IMR-90 (cell line): ENCODE measurements at regions not wholly inside any gene's neighbourhood (a gene's known extent, or its start where the extent isn't known, plus 50 kb on each side); places are given as distances from the start of the nearest gene placed in this dataset.

Experiments used
- ATAC-seq: fragments of 200-7000 bp; cut with Tn5 transposase; 2 replicates; pipeline ENCODE4 v1.9.1; 2020; ENCODE audit warnings: low read depth, mild to moderate bottlenecking, moderate library complexity
- BruUV-seq: library from RNA; stranded (reverse); fragments of 400-500 nt; replicated peaks from 2 replicates; lab custom pipeline; 2021; lab: Mats Ljungman, UMichigan
- CTCF ChIA-PET: fragments of 300-600 bp; formaldehyde crosslinking; extraction: SDS; loops from one replicate; lab custom pipeline; 2021; ENCODE audit warnings: antibody characterized with exemption; lab: Yijun Ruan, JAX
- POLR2A ChIA-PET: fragments of 300-600 bp; sonication (Branson Sonifier 250); formaldehyde crosslinking; loops from one replicate; lab custom pipeline; 2022; ENCODE audit warnings: antibody characterized with exemption; ENCODE audit not compliant: unreplicated experiment; lab: Charles Lee
- DNase-seq: peaks from one replicate; pipeline ENCODE4 v3.0.0; 2013
- H2AFZ ChIP-seq: replicated peaks from 2 replicates; pipeline ENCODE3; 2013; ENCODE audit warnings: low read length, mild to moderate bottlenecking; ENCODE audit not compliant: poor library complexity
- H2AK5ac ChIP-seq: 2 replicates; pipeline ENCODE4 v1.6.1; 2013; ENCODE audit warnings: low read depth, low read length, inconsistent platforms
- H2AK9ac ChIP-seq: replicated peaks from 2 replicates; pipeline ENCODE3; 2013; ENCODE audit warnings: mild to moderate bottlenecking, low read depth, low read length, moderate library complexity; ENCODE audit not compliant: poor library complexity
- H2BK120ac ChIP-seq: 2 replicates; pipeline ENCODE4 v1.6.1; 2013; ENCODE audit warnings: low read depth, low read length, inconsistent platforms
- H2BK15ac ChIP-seq: 3 replicates; pipeline ENCODE4 v1.6.1; 2013; ENCODE audit warnings: low read depth, low read length, inconsistent platforms
- H2BK20ac ChIP-seq: 2 replicates; pipeline ENCODE4 v1.6.1; 2013; ENCODE audit warnings: low read depth, mild to moderate bottlenecking, inconsistent platforms, low read length, moderate library complexity
- H2BK5ac ChIP-seq: 2 replicates; pipeline ENCODE4 v1.6.1; 2013; ENCODE audit warnings: mild to moderate bottlenecking, low read depth, low read length, inconsistent platforms; ENCODE audit not compliant: poor library complexity, severe bottlenecking
- H3K14ac ChIP-seq: replicated peaks from 2 replicates; pipeline ENCODE4 v1.6.1; 2013; ENCODE audit warnings: low read depth, low read length, inconsistent platforms
- H3K18ac ChIP-seq: 2 replicates; pipeline ENCODE4 v1.6.1; 2013; ENCODE audit warnings: low read depth, low read length, control low read depth
- H3K23ac ChIP-seq: 2 replicates; pipeline ENCODE4 v1.6.1; 2013; ENCODE audit warnings: low read depth, low read length, inconsistent platforms
- H3K27ac ChIP-seq: 2 replicates; pipeline ENCODE4 v1.5.1; 2013; ENCODE audit warnings: mild to moderate bottlenecking, control low read depth, low read length; ENCODE audit not compliant: insufficient read depth
- H3K27me3 ChIP-seq: 2 replicates; pipeline ENCODE4 v1.6.1; 2013; ENCODE audit warnings: low read length; ENCODE audit not compliant: control insufficient read depth, insufficient read depth
- H3K36me3 ChIP-seq: 2 replicates; pipeline ENCODE4 v1.6.1; 2013; ENCODE audit warnings: low read length, mixed read lengths; ENCODE audit not compliant: control insufficient read depth, insufficient read depth
- H3K4ac ChIP-seq: 2 replicates; pipeline ENCODE4 v1.6.1; 2013; ENCODE audit warnings: low read depth, low read length, inconsistent platforms
- H3K4me1 ChIP-seq: 2 replicates; pipeline ENCODE4 v1.6.1; 2013; ENCODE audit warnings: low read length, mixed read lengths; ENCODE audit not compliant: control insufficient read depth, insufficient read depth
- H3K4me2 ChIP-seq: 2 replicates; pipeline ENCODE4 v1.6.1; 2013; ENCODE audit warnings: low read depth, mild to moderate bottlenecking, control low read depth, low read length, moderate library complexity
- H3K4me3 ChIP-seq: 2 replicates; pipeline ENCODE4 v1.5.1; 2013; ENCODE audit warnings: low read depth, mild to moderate bottlenecking, control low read depth, low read length, moderate library complexity; ENCODE audit not compliant: insufficient read depth
- H3K56ac ChIP-seq: 2 replicates; pipeline ENCODE4 v1.6.1; 2013; ENCODE audit warnings: low read length, inconsistent platforms; ENCODE audit not compliant: insufficient read depth; ENCODE audit errors: extremely low read depth
- H3K79me1 ChIP-seq, 2 experiments: 2 replicates each; pipeline ENCODE4 v1.6.1; 2013; ENCODE audit warnings: low read length in 2 of 2, inconsistent platforms in 1 of 2, low read depth in 1 of 2
- H3K9ac ChIP-seq: 2 replicates; pipeline ENCODE4 v1.6.1; 2013; ENCODE audit warnings: low read depth, low read length, control low read depth
- H3K9me1 ChIP-seq: 2 replicates; pipeline ENCODE4 v1.6.1; 2013; ENCODE audit warnings: low read length, inconsistent platforms; ENCODE audit not compliant: insufficient read depth
- H3K9me3 ChIP-seq: 2 replicates; pipeline ENCODE4 v1.6.1; 2013; ENCODE audit warnings: low read length; ENCODE audit not compliant: control insufficient read depth, insufficient read depth
- H4K20me1 ChIP-seq: 2 replicates; pipeline ENCODE4 v1.6.1; 2013; ENCODE audit warnings: low read length, inconsistent platforms; ENCODE audit not compliant: insufficient read depth
- H4K5ac ChIP-seq: 2 replicates; pipeline ENCODE4 v1.6.1; 2013; ENCODE audit warnings: mild to moderate bottlenecking, low read depth, low read length, control low read depth
- H4K8ac ChIP-seq, 2 experiments: 2 replicates each; pipeline ENCODE4 v1.6.1; 2013; ENCODE audit warnings: low read depth in 2 of 2, low read length in 2 of 2, control low read depth in 1 of 2, inconsistent platforms in 1 of 2
- H4K91ac ChIP-seq: 2 replicates; pipeline ENCODE4 v1.6.1; 2013; ENCODE audit warnings: low read depth, low read length, inconsistent platforms; ENCODE audit not compliant: insufficient read depth
- BHLHE40 ChIP-seq: fragments of 150-350 bp; IDR thresholded peaks from 2 replicates; pipeline ENCODE4 v1.6.1; 2016; ENCODE audit warnings: mild to moderate bottlenecking, low read depth, low read length
- CEBPB ChIP-seq: IDR thresholded peaks from 2 replicates; pipeline ENCODE4 v1.6.1; 2012; ENCODE audit warnings: low read depth, low read length, improper control_type of control experiment
- CHD1 ChIP-seq: IDR thresholded peaks from 2 replicates; pipeline ENCODE4 v1.6.1; 2012; ENCODE audit warnings: low read depth, low read length, improper control_type of control experiment
- ELK1 ChIP-seq: fragments of 150-350 bp; IDR thresholded peaks from 2 replicates; pipeline ENCODE4 v1.6.1; 2016; ENCODE audit warnings: low read depth, mild to moderate bottlenecking, low read length, moderate library complexity, borderline replicate concordance
- FOS ChIP-seq: fragments of 150-350 bp; IDR thresholded peaks from 2 replicates; pipeline ENCODE4 v1.6.1; 2016; ENCODE audit warnings: low read depth, low read length
- MAFK ChIP-seq: IDR thresholded peaks from 2 replicates; pipeline ENCODE4 v1.6.1; 2012; ENCODE audit warnings: low read depth, low read length, improper control_type of control experiment
- MAZ ChIP-seq: IDR thresholded peaks from 2 replicates; pipeline ENCODE4 v1.6.1; 2012; ENCODE audit warnings: low read depth, mild to moderate bottlenecking, low read length, improper control_type of control experiment, moderate library complexity, borderline replicate concordance
- MXI1 ChIP-seq: IDR thresholded peaks from 2 replicates; pipeline ENCODE4 v1.6.1; 2012; ENCODE audit warnings: low read depth, mild to moderate bottlenecking, low read length, moderate library complexity, borderline replicate concordance
- NFE2L2 ChIP-seq: fragments of 150-350 bp; IDR thresholded peaks from 2 replicates; pipeline ENCODE4 v1.6.1; 2016; ENCODE audit warnings: low read depth, mild to moderate bottlenecking, low read length
- POLR2A ChIP-seq: IDR thresholded peaks from 2 replicates; pipeline ENCODE4 v1.6.1; 2012; ENCODE audit warnings: mild to moderate bottlenecking, low read depth, low read length
- RAD21 ChIP-seq: IDR thresholded peaks from 2 replicates; pipeline ENCODE4 v1.6.1; 2012; ENCODE audit warnings: low read length, improper control_type of control experiment
- RCOR1 ChIP-seq: IDR thresholded peaks from 2 replicates; pipeline ENCODE4 v1.6.1; 2012; ENCODE audit warnings: mild to moderate bottlenecking, low read length, improper control_type of control experiment; ENCODE audit not compliant: insufficient replicate concordance
- RFX5 ChIP-seq: IDR thresholded peaks from 2 replicates; pipeline ENCODE4 v1.8.0; 2012; ENCODE audit warnings: low read depth, mild to moderate bottlenecking, low read length, moderate library complexity
- SMC3 ChIP-seq: fragments of 150-350 bp; IDR thresholded peaks from 2 replicates; pipeline ENCODE4 v1.6.1; 2016; ENCODE audit warnings: low read depth, mild to moderate bottlenecking, antibody characterized with exemption, low read length, moderate library complexity
- WGBS, 2 experiments: methylation state at CpG; one replicate each; pipeline versions ENCODE4 v1.1.5 to v1.1.7; 2013; ENCODE audit warnings: missing lambda C conversion rate in 2 of 2; ENCODE audit not compliant: insufficient read length in 1 of 2; ENCODE audit errors: extremely low coverage in 2 of 2; 5-methylcytosine and 5-hydroxymethylcytosine counted together
- dilution Hi-C: fragments of 300-500 bp; cut with HindIII; formaldehyde crosslinking; loops from one replicate; pipeline ENCODE4 v1.14.3; 2018; ENCODE audit warnings: low sequenced_read_pairs; ENCODE audit not compliant: unreplicated experiment
- in situ Hi-C: fragments of 300-500 bp; cut with MboI; formaldehyde crosslinking; loops from 3 replicates; pipeline ENCODE4 v1.14.3; 2019; ENCODE audit warnings: low sequenced_read_pairs, inconsistent platforms, mixed read lengths
- intact Hi-C: fragments of 100-400 bp; cut with micrococcal nuclease; formaldehyde crosslinking; loops from 2 replicates; pipeline ENCODE4 v1.10.0; 2022
- TF ChIP-seq, protein P1 (sequence below): conservative IDR thresholded peaks from 2 replicates; pipeline ENCODE4 v1.5.1; 2012; ENCODE audit warnings: mild to moderate bottlenecking, low read depth, low read length, improper control_type of control experiment

DNA sequence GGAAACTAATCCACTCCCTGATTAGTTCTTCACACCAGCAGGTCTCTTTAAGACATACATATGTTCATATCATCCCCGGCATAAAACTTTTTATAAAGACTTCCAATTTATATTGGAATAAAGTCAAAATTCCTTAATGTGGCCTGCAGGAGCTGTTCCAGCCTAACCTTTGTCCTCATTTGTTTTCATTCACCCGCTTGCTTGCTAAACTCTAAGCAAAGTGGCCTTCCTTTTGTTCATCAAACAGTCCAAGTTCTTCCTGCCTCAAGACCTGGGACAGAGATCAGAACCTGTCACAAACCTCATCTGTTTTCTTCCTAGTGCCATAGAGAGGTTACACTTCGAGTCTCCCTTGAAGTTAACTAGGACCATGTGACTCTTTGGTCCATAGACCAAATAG lies 339.4 kb upstream of the ID2 start:
- DNase-seq (no peak), ATAC-seq (no peak)
- ChIA-PET CTCF (interaction anchor here (1.6 kb wide), 1 partner anchor 18 kb away, joined by 5 read pairs; no protein-coding TSS in a partner anchor), POLR2A (no interaction called here)
- Histone ChIP-seq H4K5ac (no peak overlapping the region), H2AK9ac (no peak overlapping the region), H4K20me1 (no peaks in the 10 kb centered on the region), H3K4ac (no peak overlapping the region), H4K8ac (no peak overlapping the region), H3K9me1 (no peaks in the 10 kb centered on the region), H3K4me3 (no peak overlapping the region), H2BK15ac (no peak overlapping the region), H3K27ac (no peak overlapping the region), H3K14ac (no peak overlapping the region), H3K9ac (no peak overlapping the region), H3K27me3 (no peaks in the 10 kb centered on the region), H2BK5ac (no peak overlapping the region), H3K36me3 (no peaks in the 10 kb centered on the region), H3K18ac (no peak overlapping the region), H3K79me1 (no peaks in the 10 kb centered on the region), H2AFZ (no peak overlapping the region), H3K4me2 (no peak overlapping the region), H2BK120ac (no peak overlapping the region), H3K23ac (no peak overlapping the region), H2AK5ac (no peak overlapping the region), H3K4me1 (no peaks in the 10 kb centered on the region), H3K9me3 (no peaks in the 10 kb centered on the region), H2BK20ac (no peak overlapping the region), H3K56ac (no peak overlapping the region), H4K91ac (no peak overlapping the region)
- WGBS, 2 experiments: 83% methylated on average over 1 of the region's 3 CpGs; no CpG with 5 or more reads in 1 of the 2 experiments
- intact Hi-C loops: no loop called here
- BruUV-seq: no TSS peak
- no peak for TF ChIP-seq SMC3
- TF ChIP-seq MAZ: no peak
- no peak for TF ChIP-seq NFE2L2
- TF ChIP-seq ELK1: no peak
- no peak for TF ChIP-seq RAD21
- no peak for TF ChIP-seq CHD1
- no peak for TF ChIP-seq FOS
- no peak for TF ChIP-seq RCOR1
- TF ChIP-seq BHLHE40: no peak
- no peak for TF ChIP-seq POLR2A
- TF ChIP-seq RFX5: no peak
- TF ChIP-seq, protein P1, sequence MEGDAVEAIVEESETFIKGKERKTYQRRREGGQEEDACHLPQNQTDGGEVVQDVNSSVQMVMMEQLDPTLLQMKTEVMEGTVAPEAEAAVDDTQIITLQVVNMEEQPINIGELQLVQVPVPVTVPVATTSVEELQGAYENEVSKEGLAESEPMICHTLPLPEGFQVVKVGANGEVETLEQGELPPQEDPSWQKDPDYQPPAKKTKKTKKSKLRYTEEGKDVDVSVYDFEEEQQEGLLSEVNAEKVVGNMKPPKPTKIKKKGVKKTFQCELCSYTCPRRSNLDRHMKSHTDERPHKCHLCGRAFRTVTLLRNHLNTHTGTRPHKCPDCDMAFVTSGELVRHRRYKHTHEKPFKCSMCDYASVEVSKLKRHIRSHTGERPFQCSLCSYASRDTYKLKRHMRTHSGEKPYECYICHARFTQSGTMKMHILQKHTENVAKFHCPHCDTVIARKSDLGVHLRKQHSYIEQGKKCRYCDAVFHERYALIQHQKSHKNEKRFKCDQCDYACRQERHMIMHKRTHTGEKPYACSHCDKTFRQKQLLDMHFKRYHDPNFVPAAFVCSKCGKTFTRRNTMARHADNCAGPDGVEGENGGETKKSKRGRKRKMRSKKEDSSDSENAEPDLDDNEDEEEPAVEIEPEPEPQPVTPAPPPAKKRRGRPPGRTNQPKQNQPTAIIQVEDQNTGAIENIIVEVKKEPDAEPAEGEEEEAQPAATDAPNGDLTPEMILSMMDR: no peak
- no peak for TF ChIP-seq MXI1
- TF ChIP-seq CEBPB: no peak
- no peak for TF ChIP-seq MAFK
- dilution Hi-C loops: no loop called here
- in situ Hi-C loops: no loop called here
